K562 (cell line): ENCODE measurements at regions not wholly inside any gene's neighbourhood (a gene's known extent, or its start where the extent isn't known, plus 50 kb on each side); places are given as distances from the start of the nearest gene placed in this dataset.

Experiments
- CTCF ChIP-seq, 3 experiments: IDR thresholded peaks in 2 of 3; conservative IDR thresholded peaks in 1 of 3; 2 replicates each; pipeline ENCODE4 v1.5.1; 2011 to 2012; ENCODE audit warnings: low read length in 3 of 3, mild to moderate bottlenecking in 3 of 3, control low read depth in 2 of 3, improper control_type of control experiment in 1 of 3, inconsistent platforms in 1 of 3, low read depth in 1 of 3, mixed read lengths in 1 of 3, moderate library complexity in 1 of 3; ENCODE audit not compliant: insufficient read depth in 2 of 3
- HDAC2 ChIP-seq: fragments of 450-650 bp; IDR thresholded peaks from 2 replicates; pipeline ENCODE4 v1.6.1; 2016; ENCODE audit warnings: mild to moderate bottlenecking
- MED1 ChIP-seq: sonication (generic); formaldehyde crosslinking; IDR thresholded peaks from 2 replicates; pipeline ENCODE4 v1.8.1; 2023; ENCODE audit warnings: missing genetic modification reagents, borderline replicate concordance
- TSHZ1 ChIP-seq: fragments of 250-450 bp; sonication (Bioruptor Pico); IDR thresholded peaks from 2 replicates; pipeline ENCODE4 v1.4.0; 2020; ENCODE audit warnings: mild to moderate bottlenecking, moderate library complexity
- XRCC3 ChIP-seq: fragments of 450-650 bp; IDR thresholded peaks from 2 replicates; pipeline ENCODE4 v1.6.1; 2017; ENCODE audit warnings: mild to moderate bottlenecking, moderate library complexity
- ZBTB1 ChIP-seq: sonication (generic); formaldehyde crosslinking; IDR thresholded peaks from 2 replicates; pipeline ENCODE4 v1.8.1; 2023; ENCODE audit warnings: missing genetic modification reagents, low read depth, mild to moderate bottlenecking, borderline replicate concordance

- TF ChIP-seq TSHZ1, result no peak
- no peak for TF ChIP-seq CTCF (IDR thresholded peaks at IDR 0.05 in 2 of 3, conservative IDR thresholded peaks at IDR 0.05 in 1 of 3; ENCODE audit: insufficient read depth in 2 of 3, low read depth in 1 of 3, low read length in 3 of 3)
- TF ChIP-seq MED1 (CRISPR knock-in tag), result no peak
- no peak for TF ChIP-seq HDAC2
- no peak for TF ChIP-seq ZBTB1 (CRISPR knock-in tag)
- TF ChIP-seq XRCC3, result no peak
Observed at GRCh38 chr2:109727929-109728447, 66.1 kb upstream of the RGPD5 start.
